Esophagus muscularis mucosa (tissue), 3 donors: ENCODE measurements at regions not wholly inside any gene's neighbourhood (a gene's known extent, or its start where the extent isn't known, plus 50 kb on each side); places are given as distances from the start of the nearest gene placed in this dataset.

Experiments used
- CTCF ChIP-seq, 3 experiments: fragments of 200-600 bp in 2 of 3; fragments of 450-650 bp in 1 of 3; sonication (generic) in 2 of 3; IDR thresholded peaks; one replicate each; pipeline ENCODE4 v1.5.1; 2017 to 2019; ENCODE audit warnings: antibody characterized with exemption in 3 of 3, mild to moderate bottlenecking in 2 of 3, moderate library complexity in 1 of 3
- EP300 ChIP-seq: sonication (generic); formaldehyde crosslinking; IDR thresholded peaks from one replicate; pipeline ENCODE4 v1.6.1; 2017; ENCODE audit warnings: antibody characterized with exemption

- TF ChIP-seq CTCF (IDR thresholded peaks at IDR 0.05) (no peak), EP300 (no peak)
These were observed 270.3 kb downstream of the KLF6 start for GRCh38 chr10:3514691-3515090.
